GM19468 (cell line): ENCODE measurements at regions not wholly inside any gene's neighbourhood (a gene's known extent, or its start where the extent isn't known, plus 50 kb on each side); places are given as distances from the start of the nearest gene placed in this dataset.
A peak's percentile ranks its signal among the peaks of the same experiment; 100 is the strongest.

Experiments
- ATAC-seq: cut with Tn5 transposase; IDR thresholded peaks from one replicate; pipeline ENCODE4 v1.9.1; 2021; ENCODE audit warnings: mild to moderate bottlenecking, moderate library complexity, moderate number of reproducible peaks; ENCODE audit not compliant: unreplicated experiment; ENCODE audit errors: extremely low read depth

GRCh38 chr9:80090317-80090716, 518.6 kb downstream of the TLE4 start:
- no peak for ATAC-seq

GRCh38 chr9:80086822-80087345, 515.1 kb downstream of the TLE4 start:
- no peak for ATAC-seq

DNA sequence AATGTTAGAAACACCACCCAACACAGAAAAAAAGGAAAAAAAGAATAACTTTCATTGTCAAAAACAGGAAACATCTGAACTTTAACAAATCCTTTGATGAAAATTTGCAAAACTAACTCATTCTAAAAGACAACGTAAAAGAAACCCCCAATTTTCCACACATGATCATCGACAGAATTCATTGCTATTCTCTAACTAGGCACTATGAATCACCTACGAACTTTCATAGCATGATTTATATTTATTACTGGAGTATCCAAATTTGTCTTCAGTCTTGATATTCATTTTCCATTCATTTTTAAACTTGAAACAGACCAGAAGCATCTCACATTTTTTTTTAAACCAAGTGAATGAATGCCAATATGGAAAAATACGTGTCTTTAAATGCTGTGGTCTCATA, 514.6 kb downstream of the TLE4 start:
- ATAC-seq = no peak

DNA sequence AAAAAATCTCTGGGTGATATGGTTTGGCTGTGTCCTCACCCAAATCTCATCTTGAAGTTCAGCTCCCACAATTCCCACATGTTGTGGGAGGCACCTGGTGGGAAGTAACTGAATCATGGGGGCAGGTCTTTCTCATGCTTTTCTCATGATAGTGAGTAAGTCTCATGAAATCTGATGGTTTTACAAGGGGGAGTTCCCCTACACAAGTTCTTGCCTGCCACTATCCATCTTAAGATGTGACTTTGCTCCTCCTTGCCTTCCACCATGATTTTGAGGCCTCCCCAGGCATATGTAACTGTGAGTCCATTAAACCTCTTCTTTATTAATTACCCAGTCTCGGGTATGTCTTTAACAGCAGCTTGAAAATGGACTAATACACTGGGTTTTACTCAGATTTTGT, 513.9 kb downstream of the TLE4 start:
- no peak for ATAC-seq

DNA sequence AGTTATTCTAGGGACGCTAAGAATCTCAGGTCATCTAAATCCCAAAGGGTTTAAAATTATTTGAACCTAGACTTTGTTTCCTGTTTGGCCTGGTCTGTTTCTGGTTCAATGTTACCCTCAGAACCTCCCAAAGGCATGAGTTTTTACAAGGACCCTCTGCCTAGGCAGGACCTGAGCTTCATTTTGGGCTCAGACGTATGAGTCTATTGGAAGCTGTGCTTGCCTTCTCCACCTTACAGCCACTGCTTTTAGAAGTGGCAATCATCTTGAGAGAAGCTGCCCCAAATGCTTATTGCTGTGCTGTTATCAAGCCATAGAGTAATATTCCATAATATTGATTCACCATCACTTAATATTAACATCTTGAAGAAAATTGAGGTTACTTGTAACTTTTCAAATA, 510.4 kb downstream of the TLE4 start:
- ATAC-seq = no peak

DNA sequence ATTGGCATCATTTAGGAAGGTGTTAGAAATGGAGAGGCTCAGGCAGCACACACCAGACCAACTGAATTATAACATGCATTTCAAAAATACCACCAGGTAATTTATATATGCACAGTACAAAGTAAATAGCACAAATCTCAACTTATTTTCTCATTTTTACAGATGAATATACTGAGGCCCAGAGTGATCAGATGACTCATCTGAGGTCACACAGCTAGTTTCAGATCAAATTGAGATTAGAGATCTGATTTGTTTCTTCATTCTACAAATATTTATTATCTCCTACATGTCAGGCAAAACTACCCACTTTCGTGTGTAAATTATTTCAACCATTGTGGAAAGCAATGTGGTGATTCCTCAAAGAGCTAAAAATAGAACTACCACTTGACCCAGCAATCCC, 507.1 kb downstream of the TLE4 start:
- ATAC-seq = no peak

DNA sequence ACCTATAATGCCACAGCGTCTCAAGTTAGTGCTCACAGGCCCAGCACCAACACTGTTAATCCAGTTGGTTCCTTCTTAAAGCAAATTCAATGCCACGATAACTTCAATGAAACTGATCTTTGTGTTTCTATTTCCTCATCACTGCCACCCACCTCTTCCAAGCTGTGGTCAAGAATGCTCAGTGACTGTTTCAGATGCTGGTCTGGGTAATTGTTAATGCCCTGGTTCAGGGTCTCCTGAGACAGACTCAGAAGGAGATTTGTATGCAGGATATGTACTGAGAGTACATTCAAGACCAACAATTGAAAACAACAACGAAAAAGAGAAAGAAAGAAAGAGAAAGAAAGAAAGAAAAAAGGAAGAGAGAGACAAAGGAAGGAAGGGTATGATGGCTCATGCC, 505.3 kb downstream of the TLE4 start:
- ATAC-seq = peak; percentile 40

DNA sequence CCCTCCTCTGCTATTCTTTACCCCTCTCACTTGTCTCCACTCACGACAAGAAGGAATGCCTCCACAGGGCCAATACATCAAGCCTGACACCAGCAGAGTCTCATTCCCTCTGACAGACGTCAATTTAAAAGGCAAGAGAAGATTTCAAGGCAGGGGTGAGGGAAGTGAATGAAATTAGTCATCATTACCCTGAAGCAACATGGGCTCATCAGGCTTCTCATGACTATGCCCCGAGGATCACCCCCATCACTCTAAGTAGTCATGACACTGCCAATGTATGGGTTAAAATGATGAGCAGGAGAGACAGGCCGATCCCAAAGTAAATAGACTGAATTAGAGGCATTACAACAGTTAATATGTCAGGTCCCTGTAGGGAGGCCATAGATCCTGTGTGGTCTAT, 504.4 kb downstream of the TLE4 start:
- ATAC-seq = no peak

DNA sequence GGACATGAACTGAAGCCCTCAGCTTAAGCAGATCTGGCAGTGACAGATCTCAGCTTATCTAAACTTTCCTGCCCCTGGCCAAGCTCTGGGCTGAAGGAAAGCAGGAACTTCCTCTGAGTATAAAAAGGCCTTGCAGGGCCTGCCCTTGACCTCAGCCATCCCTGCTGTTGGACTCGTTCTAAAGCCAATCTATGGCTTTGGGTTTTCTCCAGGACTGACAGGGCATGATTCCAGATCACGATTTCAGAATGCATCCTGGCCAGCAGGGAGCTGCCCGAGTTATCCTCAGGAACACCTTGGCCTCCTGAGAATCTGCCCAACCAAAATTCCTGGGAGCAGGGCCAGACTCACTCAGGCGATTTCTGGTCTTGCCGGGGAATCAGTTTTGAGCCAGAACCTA, 502.7 kb downstream of the TLE4 start:
- ATAC-seq = no peak

- no peak for ATAC-seq
Observed at GRCh38 chr9:80072451-80072850, 500.7 kb downstream of the TLE4 start.

GRCh38 chr9:80070071-80070742, 498.4 kb downstream of the TLE4 start:
- ATAC-seq = no peak

GRCh38 chr9:80066931-80067330, 495.2 kb downstream of the TLE4 start:
- no peak for ATAC-seq

DNA sequence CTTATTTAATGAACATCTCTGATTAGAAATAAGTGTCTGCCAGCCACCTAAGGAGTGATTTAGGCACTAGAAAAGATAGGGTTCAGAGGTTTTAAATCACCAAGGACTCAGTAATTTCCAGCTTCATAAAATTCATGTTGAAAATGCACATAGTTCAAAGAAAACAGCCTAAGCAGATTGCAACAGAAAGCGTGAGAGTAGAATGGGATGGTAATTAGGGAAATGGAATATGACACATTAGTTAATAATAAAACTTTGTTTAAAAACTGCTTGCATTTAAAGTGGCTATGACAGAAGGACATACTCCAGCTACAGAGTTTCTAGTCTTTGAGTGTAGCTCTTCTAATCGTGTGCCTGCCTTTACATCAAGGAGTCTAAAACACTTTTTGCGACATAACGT, 490.8 kb downstream of the TLE4 start:
- no peak for ATAC-seq

- no peak for ATAC-seq
Observed at GRCh38 chr9:80061940-80062339, 490.2 kb downstream of the TLE4 start.

DNA sequence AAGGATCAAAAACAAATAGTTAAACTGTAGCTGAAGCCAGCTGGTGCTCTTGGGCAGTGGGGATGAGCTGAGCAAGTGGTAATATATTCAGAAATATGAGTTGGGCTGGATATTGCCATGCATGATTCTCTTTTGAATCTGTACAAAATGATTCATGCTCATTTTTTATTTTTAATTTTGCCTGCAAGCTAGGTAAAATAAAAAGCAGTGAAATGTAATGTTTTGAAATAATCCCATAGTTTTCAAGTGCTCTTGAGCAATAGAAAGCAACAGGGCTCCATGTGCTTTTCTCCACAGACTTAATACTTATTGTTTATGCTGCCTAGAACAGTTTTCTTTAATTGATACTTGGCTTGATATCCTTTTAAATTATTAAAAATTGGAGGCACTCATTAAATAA, 489.3 kb downstream of the TLE4 start:
- ATAC-seq = no peak

DNA sequence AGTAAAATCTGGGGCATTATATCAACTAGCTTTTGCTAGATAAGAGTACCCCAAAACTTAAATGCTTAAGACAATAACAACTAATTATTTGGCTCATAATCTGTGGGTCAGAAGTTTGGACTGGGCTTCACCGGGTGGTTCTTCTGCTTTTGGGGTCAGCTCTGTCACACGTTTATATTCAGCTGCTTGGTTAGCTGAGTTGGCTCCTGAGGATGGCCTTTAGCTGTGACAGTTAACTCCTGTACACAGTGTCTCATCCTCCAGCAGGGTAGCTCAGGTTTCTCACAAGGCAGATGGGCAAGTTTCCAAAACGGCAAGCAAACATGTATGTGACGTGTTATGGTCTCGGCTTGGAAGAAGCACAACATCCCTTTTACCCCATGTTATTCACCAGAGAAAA, 488.2 kb downstream of the TLE4 start:
- no peak for ATAC-seq

GRCh38 chr9:80059191-80059590, 487.4 kb downstream of the TLE4 start:
- no peak for ATAC-seq

- ATAC-seq = no peak
Observed at GRCh38 chr9:80052830-80053229, 481.1 kb downstream of the TLE4 start.

DNA sequence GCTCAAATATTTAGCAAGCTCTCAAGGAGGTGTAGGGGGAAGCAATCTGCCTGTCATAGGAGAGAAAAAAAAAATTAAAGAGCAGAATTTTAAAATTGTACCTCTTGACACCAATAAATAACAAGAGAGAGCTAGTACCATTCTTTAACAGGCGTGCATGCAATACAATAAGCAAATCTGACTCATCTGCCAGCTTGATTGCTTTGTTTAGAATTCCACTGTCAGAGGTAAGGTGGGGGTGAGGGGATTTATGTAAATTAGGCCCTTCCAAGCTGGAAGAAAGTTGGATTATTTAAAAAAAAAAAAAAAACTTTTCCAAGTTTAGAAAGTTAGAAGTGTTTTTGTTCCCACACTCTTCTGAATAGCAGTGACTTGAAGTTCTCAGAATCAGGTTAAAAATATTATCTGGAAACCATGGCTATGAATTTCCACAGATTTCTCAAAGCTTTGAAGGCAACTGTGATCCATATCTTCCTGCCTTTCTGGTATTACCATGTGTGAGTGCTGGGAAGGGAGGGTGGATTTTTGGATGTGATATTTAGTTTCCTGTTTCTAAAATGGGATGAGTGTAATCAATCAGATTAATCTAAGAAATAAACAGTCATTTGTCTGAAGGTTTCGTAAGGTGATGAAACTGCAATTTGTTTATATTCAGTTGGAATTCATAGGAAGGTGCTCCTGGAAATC, 477.5 kb downstream of the TLE4 start:
- ATAC-seq = no peak

DNA sequence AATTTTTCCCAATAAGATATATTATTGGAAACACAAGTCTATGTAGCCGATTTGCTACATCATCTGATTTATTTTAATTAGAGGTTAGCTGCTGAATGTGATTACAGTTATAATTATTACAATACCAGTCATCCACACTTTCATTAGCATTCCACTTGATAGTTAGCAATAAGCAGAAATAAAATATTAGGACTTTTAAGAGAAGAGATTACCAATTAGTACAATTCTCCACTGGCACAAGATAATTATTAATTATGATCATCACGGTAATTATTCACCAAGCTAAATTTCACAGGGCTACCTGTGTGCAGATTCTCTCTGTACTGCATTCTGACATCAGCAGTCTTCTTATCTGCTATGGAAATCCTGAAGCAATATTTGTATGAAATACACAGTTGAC, 474.7 kb downstream of the TLE4 start:
- no peak for ATAC-seq

GRCh38 chr9:80041821-80042220, 470.1 kb downstream of the TLE4 start:
- no peak for ATAC-seq

DNA sequence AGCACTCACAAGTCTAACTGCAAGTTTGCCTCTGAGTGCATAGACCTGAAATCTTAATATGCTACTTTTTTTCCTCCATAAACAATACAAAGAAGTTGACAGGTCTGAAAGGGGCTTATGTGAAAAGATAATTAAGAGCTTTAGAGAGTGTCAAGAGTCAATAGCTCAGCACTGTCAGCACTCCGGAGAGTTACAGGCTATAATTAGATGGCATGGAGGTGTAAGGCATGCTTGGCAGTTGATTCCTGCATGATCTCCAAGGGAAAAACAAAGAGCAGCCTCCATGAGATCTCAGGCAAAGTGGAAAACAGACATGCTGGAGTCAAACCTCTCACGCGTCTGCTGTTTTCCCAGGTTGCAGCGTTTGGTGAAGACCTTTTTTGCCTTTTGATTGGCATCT, 468.7 kb downstream of the TLE4 start:
- no peak for ATAC-seq
